ENCODE measurements at regions not wholly inside any gene's neighbourhood (a gene's known extent, or its start where the extent isn't known, plus 50 kb on each side); places are given as distances from the start of the nearest gene placed in this dataset.

GRCh38 chr9:16245756-16246440 is 624.6 kb downstream of the BNC2 start:
- no peak for DNase-seq (ENCODE audit: low spot score)

- no peak for DNase-seq (ENCODE audit: low spot score)
Measured at GRCh38 chr9:16246785-16247184, 623.7 kb downstream of the BNC2 start.

GRCh38 chr9:16247188-16247875 is 623.1 kb downstream of the BNC2 start:
- DNase-seq (ENCODE audit: low spot score), result no peak

- no peak for DNase-seq (ENCODE audit: low spot score)
Measured at GRCh38 chr9:16248822-16249221, 621.6 kb downstream of the BNC2 start.

GRCh38 chr9:16252616-16253015 is 617.9 kb downstream of the BNC2 start:
- DNase-seq (ENCODE audit: low spot score), result no peak

DNA sequence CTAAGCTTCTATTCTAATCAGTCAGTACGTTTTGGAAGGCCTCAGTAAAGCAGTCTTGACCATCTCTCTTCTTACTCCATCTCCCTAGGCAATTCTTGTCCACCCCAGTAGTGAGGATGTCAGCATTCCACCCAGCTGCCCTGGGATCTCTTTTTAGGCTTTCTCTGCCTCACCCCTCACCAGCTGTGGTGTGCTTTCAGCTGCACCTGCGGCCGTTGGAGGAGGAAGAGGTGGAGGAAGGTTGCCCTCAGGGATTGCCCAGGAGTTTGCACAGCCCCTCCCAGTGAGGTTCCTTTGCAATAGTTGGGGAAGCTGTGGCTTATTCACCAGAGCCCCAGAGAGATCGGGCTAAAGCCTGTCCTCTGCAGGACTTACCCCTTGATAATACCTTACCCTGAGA is 615.8 kb downstream of the BNC2 start:
- DNase-seq (ENCODE audit: low spot score), result no peak

DNA sequence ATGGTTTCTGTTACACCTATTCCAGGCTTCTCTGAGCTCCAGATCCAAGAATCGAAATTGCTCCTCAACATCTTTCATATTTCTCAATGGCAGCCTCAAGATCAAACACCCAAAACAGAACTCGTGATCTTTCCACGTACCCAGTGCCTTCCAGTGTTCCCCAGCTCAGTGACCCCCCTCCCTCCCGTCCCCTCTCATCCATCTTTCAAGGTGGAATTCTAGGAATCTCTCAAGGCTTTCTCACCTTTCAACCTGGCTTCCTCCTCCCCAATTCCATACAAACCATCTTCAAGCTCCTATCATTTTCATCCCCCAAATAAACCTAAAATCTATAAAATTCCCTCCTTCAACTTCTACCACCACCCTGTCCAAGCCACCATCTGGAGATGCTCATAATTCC is 615.3 kb downstream of the BNC2 start:
- no peak for DNase-seq (ENCODE audit: low spot score)

- no peak for DNase-seq (ENCODE audit: low spot score)
Measured at GRCh38 chr9:16257604-16258003, 612.9 kb downstream of the BNC2 start.

- DNase-seq (ENCODE audit: low spot score), result no peak
Measured at GRCh38 chr9:16258191-16258590, 612.3 kb downstream of the BNC2 start.

DNA sequence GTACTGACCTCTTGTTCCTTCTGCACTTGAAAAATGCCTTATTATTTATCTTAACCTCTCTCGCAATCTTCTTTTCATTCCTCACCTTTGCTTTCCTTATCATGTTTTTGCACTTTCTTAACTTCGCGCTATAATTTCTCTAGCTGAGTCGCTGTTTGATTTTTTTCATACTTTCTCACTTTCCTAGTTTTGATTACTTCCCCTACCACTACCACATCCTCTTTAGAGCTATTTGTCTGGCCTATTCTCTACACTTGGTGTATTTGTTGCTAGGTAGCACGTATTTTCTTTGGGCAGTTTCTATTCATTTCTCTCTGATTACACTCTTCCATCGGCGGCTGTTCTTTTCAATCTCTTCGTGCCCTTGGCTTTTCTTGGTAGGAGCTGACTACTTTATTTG is 611.8 kb downstream of the BNC2 start:
- DNase-seq (ENCODE audit: low spot score), result no peak

- no peak for DNase-seq (ENCODE audit: low spot score)
Measured at GRCh38 chr9:16262477-16263261, 607.8 kb downstream of the BNC2 start.

- DNase-seq (ENCODE audit: low spot score), result no peak
Measured at GRCh38 chr9:16265688-16266087, 604.8 kb downstream of the BNC2 start.

DNA sequence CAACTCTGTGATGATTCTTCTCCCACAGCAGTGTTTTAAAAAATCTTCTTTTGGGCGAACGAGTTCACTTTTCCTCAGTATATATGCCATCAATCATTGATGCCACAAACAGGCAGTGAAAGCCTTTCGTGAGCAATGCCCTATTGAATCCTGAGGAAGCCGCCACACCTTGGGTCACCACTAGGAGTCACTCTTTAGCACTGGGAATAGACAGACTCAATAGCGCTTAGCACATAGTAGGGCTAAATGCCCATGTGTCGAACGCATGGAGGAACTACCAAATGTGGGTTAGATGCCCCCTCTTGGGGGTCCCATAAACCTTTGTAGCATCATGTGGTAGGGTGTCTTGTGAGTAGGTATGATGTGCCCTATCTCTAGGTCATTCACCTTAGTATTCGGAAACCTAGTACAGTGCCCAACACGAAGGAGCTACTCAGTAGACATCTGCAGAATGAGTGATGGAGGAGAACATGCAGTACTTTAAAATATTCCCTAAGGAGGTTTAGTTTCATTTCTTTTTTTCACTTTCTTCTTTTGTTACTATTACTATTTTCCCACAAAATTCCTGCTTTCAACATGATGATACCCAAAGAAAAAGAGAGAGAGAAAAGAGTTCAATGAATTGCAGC is 603.7 kb downstream of the BNC2 start:
- no peak for DNase-seq (ENCODE audit: low spot score)

DNA sequence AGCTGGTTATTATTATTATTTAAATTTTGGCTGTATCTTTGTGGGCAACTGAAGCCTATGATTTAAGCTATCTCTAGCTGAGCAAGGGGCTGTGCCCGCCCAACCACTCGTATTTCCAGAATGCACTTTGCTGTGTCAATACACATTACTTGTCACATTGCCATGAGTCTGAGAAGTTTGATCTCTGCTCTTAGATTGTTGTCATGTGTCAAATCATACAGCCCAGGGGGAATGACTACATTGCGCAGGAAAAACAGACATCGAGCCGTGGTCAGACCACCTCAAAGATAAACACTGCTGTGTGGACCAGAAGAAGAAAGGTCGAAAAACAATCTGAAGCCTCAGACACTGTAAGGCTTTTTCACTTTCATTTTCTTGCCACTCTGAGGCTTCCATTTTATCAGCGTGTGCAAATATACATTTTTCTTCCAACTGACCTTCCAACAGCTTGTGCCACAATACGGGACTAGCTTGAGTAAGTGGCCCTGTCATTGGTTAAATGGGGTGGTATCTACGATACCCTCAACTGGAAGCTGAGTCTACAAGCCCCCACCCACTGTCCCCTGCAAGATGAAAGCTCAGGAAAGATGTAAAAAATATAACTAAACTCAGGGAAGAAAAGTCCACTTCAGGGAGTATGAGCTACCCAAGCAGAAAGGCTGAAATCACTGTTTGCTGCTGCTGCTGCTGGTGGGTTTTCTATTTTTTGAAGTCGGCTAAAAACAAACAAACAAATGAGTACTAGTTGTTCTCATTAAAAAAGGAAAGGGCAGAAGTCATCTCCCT is 603.0 kb downstream of the BNC2 start:
- no peak for DNase-seq (ENCODE audit: low spot score)

DNA sequence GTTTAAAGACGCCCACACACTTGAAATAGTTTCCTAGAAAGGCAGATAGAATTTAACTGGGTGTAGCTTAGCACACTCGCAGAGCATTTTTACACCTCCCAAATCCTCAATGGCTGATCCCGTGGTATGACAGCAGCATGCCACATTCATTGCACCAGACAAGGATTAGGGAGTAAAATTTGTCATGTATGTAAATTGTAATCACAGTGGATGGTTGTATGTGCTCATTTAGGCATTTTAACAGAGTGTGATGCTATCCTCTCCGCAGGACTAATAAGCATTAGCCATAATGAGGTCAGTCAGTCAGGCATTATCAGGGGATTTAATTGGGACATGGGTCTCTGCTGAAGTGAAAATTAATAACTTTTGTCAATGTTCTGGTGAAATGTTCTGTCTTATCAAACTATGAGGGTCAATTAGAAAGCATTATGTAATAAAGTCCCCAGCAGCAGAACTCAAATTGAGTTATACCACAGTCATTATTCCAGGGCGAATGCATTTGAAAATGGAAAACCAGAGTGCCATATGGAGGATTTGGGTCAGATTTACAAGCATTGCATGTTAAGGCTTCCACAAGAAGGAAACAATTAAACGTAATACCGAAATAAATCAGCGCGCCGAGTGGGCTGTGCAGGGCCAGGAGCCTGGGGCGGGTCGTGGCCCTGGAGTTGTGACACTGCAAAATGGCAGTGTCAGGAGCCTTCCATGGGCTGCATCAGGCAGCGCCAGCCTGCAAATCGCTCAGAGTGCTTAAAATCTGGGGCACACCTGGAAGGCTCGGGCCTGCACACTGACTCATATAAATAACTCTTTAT is 602.2 kb downstream of the BNC2 start:
- DNase-seq (ENCODE audit: low spot score), result no peak

- no peak for DNase-seq (ENCODE audit: low spot score)
Measured at GRCh38 chr9:16271967-16272366, 598.5 kb downstream of the BNC2 start.

DNA sequence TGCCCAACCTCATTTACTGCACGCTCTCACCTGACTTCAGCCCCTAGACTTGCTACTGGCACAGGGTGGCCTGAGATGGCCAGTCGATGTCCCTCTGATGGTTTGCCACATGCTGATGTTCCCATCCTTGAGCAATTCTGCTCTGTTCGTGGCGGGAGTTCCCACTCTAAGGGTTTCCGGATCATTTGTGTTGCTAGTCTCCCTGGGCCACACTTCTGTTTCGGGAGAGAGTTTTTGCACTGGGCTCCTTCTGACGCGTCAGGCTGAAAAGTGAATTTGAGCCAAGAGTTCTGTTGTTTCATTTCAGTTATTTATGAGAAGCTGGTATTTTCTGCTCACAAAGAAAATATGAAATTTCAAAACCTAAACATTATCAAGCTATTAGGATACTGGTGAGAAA is 597.7 kb downstream of the BNC2 start:
- no peak for DNase-seq (ENCODE audit: low spot score)

DNA sequence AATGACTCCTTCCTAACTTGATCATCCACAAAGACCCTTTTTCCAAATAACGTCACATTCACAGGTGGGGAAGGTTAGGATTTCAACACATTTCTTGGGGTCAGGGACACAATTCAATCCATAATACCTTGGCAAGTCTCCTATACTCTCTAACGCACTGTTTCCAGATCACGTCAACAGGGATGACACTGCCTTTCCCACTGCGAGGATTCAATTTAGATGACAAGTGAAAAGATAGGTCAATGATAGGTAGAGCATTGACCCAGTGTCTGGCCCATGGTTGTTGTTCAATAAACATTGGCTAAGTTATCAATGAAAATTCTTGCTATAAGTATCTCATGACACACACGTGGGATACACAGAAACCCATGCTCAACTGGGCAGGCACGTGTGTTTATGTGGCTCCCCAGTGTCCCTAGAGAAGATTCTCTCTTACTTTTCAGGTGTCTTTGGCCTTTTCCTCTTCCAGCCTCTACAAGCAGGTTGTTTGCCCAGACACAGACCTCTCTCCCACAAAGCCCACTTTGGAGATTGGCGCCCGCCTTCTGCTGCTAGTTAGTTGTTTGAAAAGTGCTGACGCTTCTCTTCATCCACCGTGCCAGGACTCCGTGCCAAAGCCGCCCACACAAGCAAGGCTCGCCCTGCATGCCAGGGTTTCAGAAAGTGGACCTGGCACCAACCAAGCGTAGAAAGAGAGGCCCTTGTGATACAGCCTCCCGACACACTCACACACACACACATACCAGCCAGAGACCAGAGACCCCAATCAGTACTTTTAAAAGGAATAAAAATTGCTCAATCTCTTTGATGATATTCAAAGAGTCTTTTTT is 594.5 kb downstream of the BNC2 start:
- no peak for DNase-seq (ENCODE audit: low spot score)

- DNase-seq (ENCODE audit: low spot score), result no peak
Measured at GRCh38 chr9:16276866-16277265, 593.6 kb downstream of the BNC2 start.

DNA sequence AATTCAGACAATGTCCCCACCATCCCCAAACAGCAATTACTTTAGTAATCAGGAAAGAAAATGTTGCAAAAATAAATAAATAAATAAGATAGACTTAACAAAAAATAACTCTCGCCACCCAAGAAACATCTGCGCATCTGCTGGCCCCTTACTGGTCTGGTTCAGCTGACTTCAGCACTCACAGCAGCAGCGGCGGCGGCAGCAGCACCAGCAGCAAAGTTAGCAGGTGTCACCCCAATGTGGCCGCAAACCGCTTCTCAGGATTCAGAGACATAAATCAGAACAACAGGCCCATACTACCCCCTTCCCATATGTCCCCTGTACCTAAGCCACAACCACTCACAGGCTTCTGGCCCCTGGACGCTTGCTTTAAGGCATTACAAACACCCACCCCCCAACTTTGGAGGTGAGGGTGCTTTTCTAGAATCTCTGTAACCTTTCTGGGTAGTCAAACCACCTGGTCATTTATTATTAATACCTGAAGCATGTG is 593.0 kb downstream of the BNC2 start:
- DNase-seq (ENCODE audit: low spot score), result no peak
